Parathyroid adenoma (tissue), 2 donors: ENCODE measurements at regions not wholly inside any gene's neighbourhood (a gene's known extent, or its start where the extent isn't known, plus 50 kb on each side); places are given as distances from the start of the nearest gene placed in this dataset.
"Not testable (repeated sequence)": the region's sequence is repeated elsewhere in the genome, so short reads cannot be mapped to it uniquely, and the experiment has no call there.

Experiments
- H2AFZ ChIP-seq: fragments of 300-600 bp; sonication (generic); one replicate; pipeline ENCODE4 v1.7.0; 2017; ENCODE audit warnings: antibody characterized with exemption, mild to moderate bottlenecking
- H3K27ac ChIP-seq: fragments of 300-600 bp; sonication (generic); one replicate; pipeline ENCODE4 v1.7.0; 2017
- H3K27me3 ChIP-seq: fragments of 300-600 bp; sonication (generic); one replicate; pipeline ENCODE4 v1.7.0; 2017; ENCODE audit warnings: low read length; ENCODE audit not compliant: control insufficient read depth, insufficient read depth
- H3K36me3 ChIP-seq: fragments of 300-600 bp; sonication (generic); one replicate; pipeline ENCODE4 v1.7.0; 2017; ENCODE audit warnings: low read length; ENCODE audit not compliant: control insufficient read depth, insufficient read depth
- H3K4me1 ChIP-seq: fragments of 300-600 bp; sonication (generic); one replicate; pipeline ENCODE4 v1.7.0; 2017; ENCODE audit warnings: control low read depth
- H3K4me2 ChIP-seq: fragments of 300-600 bp; sonication (generic); one replicate; pipeline ENCODE4 v1.7.0; 2017; ENCODE audit warnings: low read length
- H3K4me3 ChIP-seq: fragments of 300-600 bp; sonication (generic); one replicate; pipeline ENCODE4 v1.7.0; 2017; ENCODE audit warnings: low read depth, low read length
- H3K79me2 ChIP-seq: fragments of 300-600 bp; sonication (generic); one replicate; pipeline ENCODE4 v1.7.0; 2017; ENCODE audit warnings: control low read depth
- H3K9ac ChIP-seq: fragments of 300-600 bp; sonication (generic); one replicate; pipeline ENCODE4 v1.7.0; 2017; ENCODE audit warnings: mild to moderate bottlenecking
- H3K9me3 ChIP-seq: fragments of 300-600 bp; sonication (generic); one replicate; pipeline ENCODE4 v1.7.0; 2017; ENCODE audit warnings: low read length; ENCODE audit not compliant: control insufficient read depth
- TF ChIP-seq, protein P1 (sequence below): fragments of 300-600 bp; sonication (generic); IDR thresholded peaks from one replicate; pipeline ENCODE4 v1.7.0; 2017; ENCODE audit warnings: antibody characterized with exemption, mild to moderate bottlenecking
- donor health status: primary hyperparathyroidism.

GRCh38 chr4:72843466-72843865, 226.1 kb downstream of the COX18 start:
- no peaks in the 10 kb centered on the region for H3K27me3 ChIP-seq
- no peak overlapping the region for H3K4me2 ChIP-seq

DNA sequence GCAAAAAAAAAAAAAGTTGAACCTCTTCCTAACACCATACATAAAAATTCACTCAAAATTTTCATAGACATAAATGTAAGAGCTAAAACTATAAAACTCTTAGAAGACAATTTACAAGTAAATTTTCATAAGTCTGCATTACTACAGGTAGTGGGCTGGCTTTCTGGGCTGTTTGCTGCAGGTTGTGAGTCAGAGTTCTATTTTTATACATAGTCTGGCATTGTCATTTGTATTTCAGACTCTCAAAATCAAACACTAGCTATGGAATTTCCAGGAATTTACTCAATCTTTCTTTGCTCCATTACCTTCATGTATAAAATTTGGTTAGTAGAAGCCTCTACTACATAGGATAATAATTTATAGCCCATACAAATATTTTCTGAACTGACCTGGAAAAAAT, 227.2 kb downstream of the COX18 start:
- Histone ChIP-seq H2AFZ (no peak overlapping the region), H3K4me2 (no peak overlapping the region), H3K9ac (no peak overlapping the region), H3K4me3 (no peak overlapping the region), H3K4me1 (no peaks in the 10 kb centered on the region), H3K27ac (no peak overlapping the region), H3K9me3 (no peaks in the 10 kb centered on the region), H3K27me3 (no peaks in the 10 kb centered on the region), H3K79me2 (no peaks in the 10 kb centered on the region), H3K36me3 (no peaks in the 10 kb centered on the region)
- TF ChIP-seq, protein P1, sequence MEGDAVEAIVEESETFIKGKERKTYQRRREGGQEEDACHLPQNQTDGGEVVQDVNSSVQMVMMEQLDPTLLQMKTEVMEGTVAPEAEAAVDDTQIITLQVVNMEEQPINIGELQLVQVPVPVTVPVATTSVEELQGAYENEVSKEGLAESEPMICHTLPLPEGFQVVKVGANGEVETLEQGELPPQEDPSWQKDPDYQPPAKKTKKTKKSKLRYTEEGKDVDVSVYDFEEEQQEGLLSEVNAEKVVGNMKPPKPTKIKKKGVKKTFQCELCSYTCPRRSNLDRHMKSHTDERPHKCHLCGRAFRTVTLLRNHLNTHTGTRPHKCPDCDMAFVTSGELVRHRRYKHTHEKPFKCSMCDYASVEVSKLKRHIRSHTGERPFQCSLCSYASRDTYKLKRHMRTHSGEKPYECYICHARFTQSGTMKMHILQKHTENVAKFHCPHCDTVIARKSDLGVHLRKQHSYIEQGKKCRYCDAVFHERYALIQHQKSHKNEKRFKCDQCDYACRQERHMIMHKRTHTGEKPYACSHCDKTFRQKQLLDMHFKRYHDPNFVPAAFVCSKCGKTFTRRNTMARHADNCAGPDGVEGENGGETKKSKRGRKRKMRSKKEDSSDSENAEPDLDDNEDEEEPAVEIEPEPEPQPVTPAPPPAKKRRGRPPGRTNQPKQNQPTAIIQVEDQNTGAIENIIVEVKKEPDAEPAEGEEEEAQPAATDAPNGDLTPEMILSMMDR, result no peak

More at GRCh38 chr4:72843466-72843865, 226.1 kb downstream of the COX18 start:
- Histone ChIP-seq H3K36me3 (no peaks in the 10 kb centered on the region), H3K27ac (no peak overlapping the region), H2AFZ (no peak overlapping the region), H3K9me3 (no peaks in the 10 kb centered on the region), H3K4me1 (no peaks in the 10 kb centered on the region), H3K4me3 (no peak overlapping the region), H3K79me2 (no peaks in the 10 kb centered on the region), H3K9ac (no peak overlapping the region)
- TF ChIP-seq, protein P1, result no peak

DNA sequence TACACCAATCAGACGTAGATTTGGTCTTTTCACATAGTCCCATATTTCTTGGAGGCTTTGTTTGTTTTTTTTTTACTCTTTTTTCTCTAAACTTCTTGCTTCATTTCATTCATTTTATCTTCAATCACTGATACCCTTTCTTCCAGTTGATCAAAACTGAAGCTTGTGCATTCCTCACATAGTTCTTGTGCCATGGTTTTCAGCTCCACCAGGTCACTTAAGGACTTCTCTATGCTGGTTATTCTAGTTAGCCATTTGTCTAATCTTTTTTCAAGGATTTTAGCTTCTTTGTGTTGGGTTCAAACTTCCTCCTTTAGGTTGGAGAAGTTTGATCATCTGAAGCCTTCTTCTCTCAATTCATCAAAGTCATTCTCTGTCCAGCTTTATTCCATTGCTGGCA, 229.3 kb downstream of the COX18 start:
- H3K9ac ChIP-seq, H3K27ac ChIP-seq, H3K36me3 ChIP-seq, H3K9me3 ChIP-seq, H3K4me3 ChIP-seq, H3K4me1 ChIP-seq, H3K4me2 ChIP-seq, H2AFZ ChIP-seq, H3K79me2 ChIP-seq, H3K27me3 ChIP-seq: not testable (repeated sequence)

DNA sequence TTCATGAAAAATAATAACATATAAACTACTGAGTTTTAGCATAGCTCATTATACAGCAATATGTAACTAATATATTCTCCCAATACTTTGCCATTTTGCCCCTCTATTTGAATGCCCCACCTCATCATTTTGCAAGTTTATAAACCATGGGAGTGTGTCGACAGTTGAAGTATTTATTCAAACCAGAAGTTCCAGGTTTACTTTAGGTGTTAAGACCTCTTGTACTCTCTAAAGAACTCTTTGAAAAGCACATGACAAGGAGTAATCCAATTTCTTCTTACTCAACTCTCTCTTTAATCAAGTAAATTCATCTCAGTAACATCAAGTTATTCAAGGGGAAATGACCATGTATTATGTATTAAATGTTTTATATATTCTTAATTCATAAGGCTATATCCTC, 240.7 kb downstream of the COX18 start:
- TF ChIP-seq, protein P1, result no peak
- no peaks in the 10 kb centered on the region for H3K27me3 ChIP-seq
- H3K4me3 ChIP-seq, result no peak overlapping the region
- H3K9ac ChIP-seq, result no peak overlapping the region
- no peaks in the 10 kb centered on the region for H3K4me1 ChIP-seq
- H3K9me3 ChIP-seq, result no peaks in the 10 kb centered on the region
- no peak overlapping the region for H2AFZ ChIP-seq
- H3K79me2 ChIP-seq, result no peaks in the 10 kb centered on the region
- no peaks in the 10 kb centered on the region for H3K36me3 ChIP-seq
- H3K4me2 ChIP-seq, result no peak overlapping the region
- H3K27ac ChIP-seq, result no peak overlapping the region

- Histone ChIP-seq H3K4me3 (no peak overlapping the region), H3K79me2 (no peaks in the 10 kb centered on the region), H3K27ac (no peak overlapping the region), H2AFZ (no peak overlapping the region), H3K9me3 (no peaks in the 10 kb centered on the region), H3K4me2 (no peak overlapping the region), H3K27me3 (no peaks in the 10 kb centered on the region), H3K4me1 (no peaks in the 10 kb centered on the region), H3K9ac (no peak overlapping the region), H3K36me3 (no peaks in the 10 kb centered on the region)
- TF ChIP-seq, protein P1, result no peak
Observed at GRCh38 chr4:72827968-72828367, 241.5 kb downstream of the COX18 start.
